IMR-90 (cell line): ENCODE measurements at regions not wholly inside any gene's neighbourhood (a gene's known extent, or its start where the extent isn't known, plus 50 kb on each side); places are given as distances from the start of the nearest gene placed in this dataset.

ENCODE experiments used
- BHLHE40 ChIP-seq: fragments of 150-350 bp; IDR thresholded peaks from 2 replicates; pipeline ENCODE4 v1.6.1; 2016; ENCODE audit warnings: mild to moderate bottlenecking, low read depth, low read length
- CEBPB ChIP-seq: IDR thresholded peaks from 2 replicates; pipeline ENCODE4 v1.6.1; 2012; ENCODE audit warnings: low read depth, low read length, improper control_type of control experiment
- CHD1 ChIP-seq: IDR thresholded peaks from 2 replicates; pipeline ENCODE4 v1.6.1; 2012; ENCODE audit warnings: low read depth, low read length, improper control_type of control experiment
- CTCF ChIP-seq: conservative IDR thresholded peaks from 2 replicates; pipeline ENCODE4 v1.5.1; 2012; ENCODE audit warnings: mild to moderate bottlenecking, low read depth, low read length, improper control_type of control experiment
- FOS ChIP-seq: fragments of 150-350 bp; IDR thresholded peaks from 2 replicates; pipeline ENCODE4 v1.6.1; 2016; ENCODE audit warnings: low read depth, low read length
- MAFK ChIP-seq: IDR thresholded peaks from 2 replicates; pipeline ENCODE4 v1.6.1; 2012; ENCODE audit warnings: low read depth, low read length, improper control_type of control experiment
- MAZ ChIP-seq: IDR thresholded peaks from 2 replicates; pipeline ENCODE4 v1.6.1; 2012; ENCODE audit warnings: low read depth, mild to moderate bottlenecking, low read length, improper control_type of control experiment, moderate library complexity, borderline replicate concordance
- MXI1 ChIP-seq: IDR thresholded peaks from 2 replicates; pipeline ENCODE4 v1.6.1; 2012; ENCODE audit warnings: low read depth, mild to moderate bottlenecking, low read length, moderate library complexity, borderline replicate concordance
- POLR2A ChIP-seq: IDR thresholded peaks from 2 replicates; pipeline ENCODE4 v1.6.1; 2012; ENCODE audit warnings: mild to moderate bottlenecking, low read depth, low read length
- RAD21 ChIP-seq: IDR thresholded peaks from 2 replicates; pipeline ENCODE4 v1.6.1; 2012; ENCODE audit warnings: low read length, improper control_type of control experiment
- SMC3 ChIP-seq: fragments of 150-350 bp; IDR thresholded peaks from 2 replicates; pipeline ENCODE4 v1.6.1; 2016; ENCODE audit warnings: low read depth, mild to moderate bottlenecking, antibody characterized with exemption, low read length, moderate library complexity
- USF2 ChIP-seq: fragments of 150-350 bp; IDR thresholded peaks from 2 replicates; pipeline ENCODE4 v1.6.1; 2017; ENCODE audit warnings: mild to moderate bottlenecking, antibody characterized with exemption, low read length, low read depth

DNA sequence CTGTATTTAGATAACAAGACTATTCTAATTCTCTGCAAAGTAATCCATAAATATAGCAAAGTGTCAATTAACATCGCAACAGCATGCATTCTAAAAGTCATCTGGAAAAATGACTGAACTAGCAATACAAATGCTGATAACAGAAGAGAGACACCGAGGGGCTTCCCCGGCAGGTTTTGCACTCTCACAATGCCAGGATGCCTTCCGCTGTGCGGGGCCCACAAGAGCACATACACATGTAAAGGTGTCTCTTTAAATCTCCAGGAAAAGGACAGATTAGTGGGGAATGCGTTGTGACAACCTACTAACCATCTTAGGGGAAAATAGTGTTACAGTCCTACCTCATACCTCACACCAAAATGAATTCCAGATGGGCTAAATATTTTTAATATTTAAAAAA lies 86.9 kb downstream of the CXCL12 start:
- TF ChIP-seq MAZ (no peak), CTCF (no peak), POLR2A (no peak), SMC3 (no peak), MXI1 (no peak), RAD21 (no peak), CHD1 (no peak), CEBPB (no peak), USF2 (no peak), MAFK (no peak), FOS (no peak), BHLHE40 (no peak)
